ENCODE measurements at regions not wholly inside any gene's neighbourhood (a gene's known extent, or its start where the extent isn't known, plus 50 kb on each side); places are given as distances from the start of the nearest gene placed in this dataset.
A peak's percentile ranks its signal among the peaks of the same experiment; 100 is the strongest.
"Not testable (repeated sequence)": the region's sequence is repeated elsewhere in the genome, so short reads cannot be mapped to it uniquely, and the experiment has no call there.

GRCh38 chr1:200257235-200257634 lies 152.6 kb downstream of the ZNF281 start:
- no peak for DNase-seq (ENCODE audit: extremely low read depth, low read depth, low spot score)

- DNase-seq (ENCODE audit: extremely low read depth, low read depth, low spot score) = not testable (repeated sequence)
Measured at GRCh38 chr1:200254602-200255001, 155.2 kb downstream of the ZNF281 start.

- no peak for DNase-seq (ENCODE audit: extremely low read depth, low read depth, low spot score)
Measured at GRCh38 chr1:200253774-200254495, 155.9 kb downstream of the ZNF281 start.

- no peak for DNase-seq (ENCODE audit: extremely low read depth, low read depth, low spot score)
Measured at GRCh38 chr1:200252531-200252930, 157.3 kb downstream of the ZNF281 start.

GRCh38 chr1:200250469-200250868 lies 159.4 kb downstream of the ZNF281 start:
- no peak for DNase-seq (ENCODE audit: extremely low read depth, low read depth, low spot score)

GRCh38 chr1:200248541-200248940 lies 161.3 kb downstream of the ZNF281 start:
- no peak for DNase-seq (ENCODE audit: extremely low read depth, low read depth, low spot score)

GRCh38 chr1:200247518-200247917 lies 162.3 kb downstream of the ZNF281 start:
- no peak for DNase-seq (ENCODE audit: extremely low read depth, low read depth, low spot score)

GRCh38 chr1:200245473-200245872 lies 164.4 kb downstream of the ZNF281 start:
- DNase-seq (ENCODE audit: extremely low read depth, low read depth, low spot score) = no peak

GRCh38 chr1:200243042-200243437 lies 166.8 kb downstream of the ZNF281 start:
- DNase-seq (ENCODE audit: extremely low read depth, low read depth, low spot score) = no peak

- peak; percentile 74 for DNase-seq (ENCODE audit: extremely low read depth, low read depth, low spot score)
Measured at GRCh38 chr1:200242110-200243041, 167.5 kb downstream of the ZNF281 start.

GRCh38 chr1:200240656-200241055 lies 169.2 kb downstream of the ZNF281 start:
- no peak for DNase-seq (ENCODE audit: extremely low read depth, low read depth, low spot score)

GRCh38 chr1:200238311-200238710 lies 171.5 kb downstream of the ZNF281 start:
- DNase-seq (ENCODE audit: extremely low read depth, low read depth, low spot score) = no peak

GRCh38 chr1:200237066-200237465 lies 172.8 kb downstream of the ZNF281 start:
- DNase-seq (ENCODE audit: extremely low read depth, low read depth, low spot score) = no peak

GRCh38 chr1:200234938-200235337 lies 174.9 kb downstream of the ZNF281 start:
- no peak for DNase-seq (ENCODE audit: extremely low read depth, low read depth, low spot score)

- no peak for DNase-seq (ENCODE audit: extremely low read depth, low read depth, low spot score)
Measured at GRCh38 chr1:200233393-200233792, 176.4 kb downstream of the ZNF281 start.

GRCh38 chr1:200231787-200232231 lies 178.0 kb downstream of the ZNF281 start:
- no peak for DNase-seq (ENCODE audit: extremely low read depth, low read depth, low spot score)

GRCh38 chr1:200230671-200231070 lies 179.2 kb downstream of the ZNF281 start:
- no peak for DNase-seq (ENCODE audit: extremely low read depth, low read depth, low spot score)

GRCh38 chr1:200228486-200228885 lies 181.3 kb downstream of the ZNF281 start:
- DNase-seq (ENCODE audit: extremely low read depth, low read depth, low spot score) = no peak

- peak; percentile 60 for DNase-seq (ENCODE audit: extremely low read depth, low read depth, low spot score)
Measured at GRCh38 chr1:200228081-200228480, 181.8 kb downstream of the ZNF281 start.

All from glomerular endothelial cell (primary cell).